ENCODE measurements at regions not wholly inside any gene's neighbourhood (a gene's known extent, or its start where the extent isn't known, plus 50 kb on each side); places are given as distances from the start of the nearest gene placed in this dataset.

- peaks cover 47% of the 10 kb centered on the region for H3K4me1 ChIP-seq (ENCODE audit: insufficient read depth, low read length)
- no peak overlapping the region for H3K4me3 ChIP-seq (ENCODE audit: low read length)
- no peaks in the 10 kb centered on the region for H3K9me3 ChIP-seq (ENCODE audit: low read depth, low read length)
- no peaks in the 10 kb centered on the region for H3K27me3 ChIP-seq (ENCODE audit: insufficient read depth, low read length)
Observed at GRCh38 chr1:25103164-25103795, 129.0 kb downstream of the SYF2 start.

- no peak overlapping the region for H3K4me3 ChIP-seq (ENCODE audit: low read length)
- H3K9me3 ChIP-seq (ENCODE audit: low read depth, low read length): no peaks in the 10 kb centered on the region
- peaks cover 67% of the 10 kb centered on the region for H3K4me1 ChIP-seq (ENCODE audit: insufficient read depth, low read length)
- no peaks in the 10 kb centered on the region for H3K27me3 ChIP-seq (ENCODE audit: insufficient read depth, low read length)
Observed at GRCh38 chr1:25100151-25100833, 132.0 kb downstream of the SYF2 start.

- Histone ChIP-seq H3K9me3 (ENCODE audit: low read depth, low read length) (no peaks in the 10 kb centered on the region), H3K4me3 (ENCODE audit: low read length) (no peak overlapping the region), H3K4me1 (ENCODE audit: insufficient read depth, low read length) (peaks cover 68% of the 10 kb centered on the region), H3K27me3 (ENCODE audit: insufficient read depth, low read length) (peaks cover under 1% of the 10 kb centered on the region)
Observed at GRCh38 chr1:25099343-25099951, 132.9 kb downstream of the SYF2 start.

- Histone ChIP-seq H3K9me3 (ENCODE audit: low read depth, low read length) (no peaks in the 10 kb centered on the region), H3K4me3 (ENCODE audit: low read length) (no peak overlapping the region), H3K4me1 (ENCODE audit: insufficient read depth, low read length) (peaks cover 61% of the 10 kb centered on the region), H3K27me3 (ENCODE audit: insufficient read depth, low read length) (peaks cover 6% of the 10 kb centered on the region)
Observed at GRCh38 chr1:25098717-25099116, 133.6 kb downstream of the SYF2 start.

GRCh38 chr1:25096307-25097150 is 135.8 kb downstream of the SYF2 start:
- H3K27me3 ChIP-seq (ENCODE audit: insufficient read depth, low read length): peaks cover 6% of the 10 kb centered on the region
- no peaks in the 10 kb centered on the region for H3K9me3 ChIP-seq (ENCODE audit: low read depth, low read length)
- H3K4me1 ChIP-seq (ENCODE audit: insufficient read depth, low read length): peaks cover 57% of the 10 kb centered on the region
- no peak overlapping the region for H3K4me3 ChIP-seq (ENCODE audit: low read length)

GRCh38 chr1:25095635-25096200 is 136.6 kb downstream of the SYF2 start:
- H3K27me3 ChIP-seq (ENCODE audit: insufficient read depth, low read length): peaks cover 6% of the 10 kb centered on the region
- H3K4me1 ChIP-seq (ENCODE audit: insufficient read depth, low read length): peaks cover 49% of the 10 kb centered on the region
- H3K9me3 ChIP-seq (ENCODE audit: low read depth, low read length): no peaks in the 10 kb centered on the region
- no peak overlapping the region for H3K4me3 ChIP-seq (ENCODE audit: low read length)

- Histone ChIP-seq H3K9me3 (ENCODE audit: low read depth, low read length) (no peaks in the 10 kb centered on the region), H3K4me1 (ENCODE audit: insufficient read depth, low read length) (peaks cover 42% of the 10 kb centered on the region), H3K27me3 (ENCODE audit: insufficient read depth, low read length) (peaks cover 6% of the 10 kb centered on the region), H3K4me3 (ENCODE audit: low read length) (no peak overlapping the region)
Observed at GRCh38 chr1:25094995-25095394, 137.3 kb downstream of the SYF2 start.

- H3K9me3 ChIP-seq (ENCODE audit: low read depth, low read length): no peaks in the 10 kb centered on the region
- peaks cover 6% of the 10 kb centered on the region for H3K27me3 ChIP-seq (ENCODE audit: insufficient read depth, low read length)
- H3K4me1 ChIP-seq (ENCODE audit: insufficient read depth, low read length): peaks cover 34% of the 10 kb centered on the region
- H3K4me3 ChIP-seq (ENCODE audit: low read length): no peak overlapping the region
Observed at GRCh38 chr1:25094229-25094628, 138.1 kb downstream of the SYF2 start.

GRCh38 chr1:25091658-25092057 is 140.6 kb downstream of the SYF2 start:
- Histone ChIP-seq H3K4me1 (ENCODE audit: insufficient read depth, low read length) (peaks cover 19% of the 10 kb centered on the region), H3K9me3 (ENCODE audit: low read depth, low read length) (no peaks in the 10 kb centered on the region), H3K27me3 (ENCODE audit: insufficient read depth, low read length) (peaks cover 6% of the 10 kb centered on the region), H3K4me3 (ENCODE audit: low read length) (no peak overlapping the region)

- Histone ChIP-seq H3K4me3 (ENCODE audit: low read length) (no peak overlapping the region), H3K27me3 (ENCODE audit: insufficient read depth, low read length) (peaks cover 6% of the 10 kb centered on the region), H3K9me3 (ENCODE audit: low read depth, low read length) (no peaks in the 10 kb centered on the region), H3K4me1 (ENCODE audit: insufficient read depth, low read length) (peaks cover 11% of the 10 kb centered on the region)
Observed at GRCh38 chr1:25090707-25091422, 141.4 kb downstream of the SYF2 start.

GRCh38 chr1:25089772-25090171 is 142.5 kb downstream of the SYF2 start:
- Histone ChIP-seq H3K27me3 (ENCODE audit: insufficient read depth, low read length) (peaks cover 6% of the 10 kb centered on the region), H3K4me3 (ENCODE audit: low read length) (no peak overlapping the region), H3K4me1 (ENCODE audit: insufficient read depth, low read length) (peaks cover under 1% of the 10 kb centered on the region), H3K9me3 (ENCODE audit: low read depth, low read length) (no peaks in the 10 kb centered on the region)

GRCh38 chr1:25088946-25089345 is 143.4 kb downstream of the SYF2 start:
- Histone ChIP-seq H3K4me3 (ENCODE audit: low read length) (no peak overlapping the region), H3K4me1 (ENCODE audit: insufficient read depth, low read length) (no peaks in the 10 kb centered on the region), H3K27me3 (ENCODE audit: insufficient read depth, low read length) (no peaks in the 10 kb centered on the region), H3K9me3 (ENCODE audit: low read depth, low read length) (no peaks in the 10 kb centered on the region)

GRCh38 chr1:25088180-25088701 is 144.1 kb downstream of the SYF2 start:
- no peak overlapping the region for H3K4me3 ChIP-seq (ENCODE audit: low read length)
- H3K4me1 ChIP-seq (ENCODE audit: insufficient read depth, low read length): no peaks in the 10 kb centered on the region
- no peaks in the 10 kb centered on the region for H3K27me3 ChIP-seq (ENCODE audit: insufficient read depth, low read length)
- no peaks in the 10 kb centered on the region for H3K9me3 ChIP-seq (ENCODE audit: low read depth, low read length)

GRCh38 chr1:25086518-25087079 is 145.7 kb downstream of the SYF2 start:
- H3K27me3 ChIP-seq (ENCODE audit: insufficient read depth, low read length): no peaks in the 10 kb centered on the region
- H3K9me3 ChIP-seq (ENCODE audit: low read depth, low read length): no peaks in the 10 kb centered on the region
- H3K4me1 ChIP-seq (ENCODE audit: insufficient read depth, low read length): no peaks in the 10 kb centered on the region
- no peak overlapping the region for H3K4me3 ChIP-seq (ENCODE audit: low read length)

All from mononuclear cell (primary cell).